GM18505 (cell line): ENCODE measurements at regions not wholly inside any gene's neighbourhood (a gene's known extent, or its start where the extent isn't known, plus 50 kb on each side); places are given as distances from the start of the nearest gene placed in this dataset.

ENCODE experiments used
- ATAC-seq: cut with Tn5 transposase; IDR thresholded peaks from one replicate; pipeline ENCODE4 v1.9.1; 2021; ENCODE audit not compliant: unreplicated experiment
- POLR2A ChIP-seq: IDR thresholded peaks from 4 replicates; pipeline ENCODE4 v1.6.1; 2011; ENCODE audit warnings: borderline replicate concordance; ENCODE audit not compliant: insufficient read depth, insufficient read length; ENCODE audit errors: extremely low read depth

- no peak for TF ChIP-seq POLR2A
- ATAC-seq: no peak
Observed at GRCh38 chr18:21162786-21163185, 51.2 kb upstream of the ROCK1 start.

DNA sequence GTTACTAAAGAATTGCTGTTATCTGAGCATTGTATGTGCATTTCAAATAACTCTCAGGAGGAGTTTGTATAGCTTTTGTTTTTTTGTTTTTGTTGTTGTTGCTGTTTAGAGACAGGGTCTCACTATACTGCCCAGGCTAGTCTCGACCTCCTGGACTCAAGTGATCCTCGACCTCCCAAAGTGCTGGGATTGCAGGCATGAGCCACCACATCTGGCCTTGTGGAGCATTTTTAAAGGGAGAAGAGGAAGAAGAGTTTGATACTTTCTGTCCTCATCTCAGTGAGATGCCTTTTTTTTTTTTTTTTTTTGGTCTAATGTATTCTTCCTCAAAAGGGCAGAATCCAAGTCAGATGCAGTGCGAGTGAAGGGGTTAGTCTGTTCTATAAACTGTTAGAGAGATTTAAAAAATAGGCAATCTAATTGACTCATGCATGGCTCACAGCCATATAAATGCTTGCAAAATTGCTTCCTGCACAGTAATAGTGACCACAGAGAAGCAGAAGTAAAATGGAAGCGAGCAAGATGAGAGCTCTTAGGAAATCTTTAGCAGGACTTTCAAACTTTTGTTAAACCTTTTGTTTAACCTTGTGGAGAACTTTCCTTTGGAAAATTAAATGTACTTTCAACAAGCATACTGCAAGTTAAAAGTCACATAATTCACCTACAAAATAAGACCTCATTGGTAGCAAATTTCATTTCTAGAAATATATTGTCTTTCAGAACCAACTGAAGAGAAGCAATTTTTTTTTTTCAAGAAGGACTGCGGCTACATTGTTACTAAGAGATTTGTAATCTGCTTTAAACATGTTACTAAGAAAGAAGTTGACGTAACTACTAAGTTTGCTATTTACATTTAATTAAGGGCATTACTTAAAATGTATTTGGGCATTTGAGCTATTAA lies 52.3 kb upstream of the ROCK1 start:
- ATAC-seq: no peak
- no peak for TF ChIP-seq POLR2A

- no peak for ATAC-seq
- no peak for TF ChIP-seq POLR2A
Observed at GRCh38 chr18:21164548-21165095, 53.0 kb upstream of the ROCK1 start.

- TF ChIP-seq POLR2A: no peak
- no peak for ATAC-seq
Observed at GRCh38 chr18:21167641-21168377, 56.2 kb upstream of the ROCK1 start.

DNA sequence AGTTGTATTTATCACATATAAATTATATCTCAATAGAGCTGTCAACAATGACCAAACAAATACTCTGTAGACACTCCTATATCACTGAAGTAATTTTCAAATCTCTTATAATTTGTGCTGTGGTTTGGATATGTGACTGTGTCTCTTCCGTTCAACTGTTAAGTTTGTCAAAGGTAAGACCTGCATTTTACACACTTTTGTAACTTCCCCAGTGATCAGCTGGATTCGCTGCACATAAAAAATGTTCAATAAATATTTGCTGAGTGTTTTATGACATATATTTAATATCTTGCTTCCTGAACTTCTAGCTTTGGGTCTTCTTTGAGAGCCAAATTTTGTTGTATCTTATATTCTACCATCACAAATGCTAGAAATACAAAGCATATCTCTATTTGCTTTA lies 57.3 kb upstream of the ROCK1 start:
- ATAC-seq: no peak
- TF ChIP-seq POLR2A: no peak

DNA sequence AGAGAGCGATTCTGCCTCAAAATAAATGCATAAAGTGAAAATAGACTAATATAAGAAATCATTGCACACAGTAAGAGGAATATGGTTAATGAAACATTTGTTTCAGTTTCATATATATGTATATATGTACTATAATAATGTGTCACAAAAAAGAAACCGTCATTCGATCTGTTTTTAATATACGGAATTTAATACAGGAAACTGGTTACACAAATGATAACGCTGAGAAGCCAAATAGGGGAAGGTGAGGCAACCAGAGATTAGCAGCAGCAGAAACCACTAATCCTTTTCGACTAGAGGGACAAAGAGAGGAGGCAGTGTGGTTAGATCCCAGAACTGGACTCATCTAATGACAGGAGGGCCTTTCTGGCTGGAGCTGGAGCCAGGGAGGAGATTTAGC lies 64.2 kb upstream of the GREB1L start:
- ATAC-seq: no peak

DNA sequence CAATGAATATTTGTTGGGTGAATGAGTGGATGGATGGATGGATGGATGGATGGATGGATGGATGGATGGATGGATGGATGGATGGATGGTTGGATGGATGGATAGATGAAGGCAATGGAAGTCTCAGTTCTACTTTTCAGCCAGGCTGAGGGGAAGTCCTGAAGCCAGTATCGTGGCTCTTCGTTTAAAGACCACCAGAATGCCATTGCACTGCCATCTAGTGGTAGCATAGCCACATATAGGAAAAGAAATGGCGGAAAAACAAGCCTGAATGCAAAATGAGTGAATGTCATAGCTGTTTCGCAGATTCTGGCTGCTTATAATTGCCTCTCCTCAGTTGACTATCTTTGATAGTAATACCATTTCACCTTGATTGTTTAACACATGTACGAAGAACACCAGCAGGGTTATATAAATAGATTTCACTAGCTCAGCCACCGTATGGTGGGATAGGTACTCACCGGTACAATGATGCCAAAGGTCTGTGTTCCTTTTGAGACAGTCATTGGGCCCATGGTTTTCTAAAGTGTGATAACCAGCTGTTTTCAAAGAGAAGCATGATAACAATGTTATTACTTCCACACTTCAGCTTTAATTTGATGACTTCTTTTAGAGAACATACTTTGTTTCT lies 62.3 kb upstream of the GREB1L start:
- no peak for TF ChIP-seq POLR2A
- ATAC-seq: peak; percentile 92

More for the DNA sequence above, 64.2 kb upstream of the GREB1L start:
- no peak for TF ChIP-seq POLR2A

DNA sequence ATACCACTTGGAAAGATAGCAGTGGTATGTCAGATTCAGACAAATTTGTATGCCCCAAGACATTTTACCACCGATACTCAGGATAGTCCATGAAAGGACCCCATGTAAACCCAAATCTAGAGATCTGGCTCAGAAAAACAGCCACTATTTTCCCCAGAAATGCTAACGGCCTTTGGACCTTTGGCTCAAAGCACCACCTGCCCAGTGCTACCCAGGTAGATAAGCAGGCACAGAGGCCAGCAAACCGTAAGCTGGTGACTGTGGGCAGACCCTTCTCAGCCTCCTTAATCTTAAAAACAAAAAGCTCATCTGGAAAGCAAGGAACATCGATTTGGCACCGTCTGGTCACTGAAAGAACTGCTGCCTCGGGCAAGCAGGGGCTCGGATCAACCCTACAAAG lies 61.4 kb upstream of the GREB1L start:
- no peak for ATAC-seq
- no peak for TF ChIP-seq POLR2A

DNA sequence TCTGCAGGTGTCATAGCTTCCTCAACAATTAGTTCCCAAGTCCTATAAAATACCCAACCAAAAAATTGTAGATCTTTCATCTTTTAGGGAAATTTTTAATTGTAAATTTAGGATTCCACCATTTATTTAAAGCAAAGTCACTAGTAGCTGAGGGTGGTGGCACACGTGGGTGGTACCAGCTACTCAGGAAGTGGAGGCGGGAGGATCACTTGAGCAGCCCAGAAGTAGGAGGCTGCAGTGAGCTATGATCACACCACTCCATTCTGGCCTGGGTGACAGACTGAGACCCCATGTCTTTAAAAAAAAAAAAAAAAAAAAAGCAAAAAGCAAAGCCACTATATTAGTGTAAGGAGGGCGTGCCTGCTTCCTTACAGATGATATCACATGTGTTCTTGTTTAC lies 60.3 kb upstream of the GREB1L start:
- no peak for TF ChIP-seq POLR2A
- no peak for ATAC-seq

- ATAC-seq: no peak
- no peak for TF ChIP-seq POLR2A
Observed at GRCh38 chr18:21183670-21184069, 58.4 kb upstream of the GREB1L start.

- ATAC-seq: no peak
- TF ChIP-seq POLR2A: no peak
Observed at GRCh38 chr18:21184396-21184996, 57.5 kb upstream of the GREB1L start.

GRCh38 chr18:21187886-21188285 lies 54.1 kb upstream of the GREB1L start:
- no peak for TF ChIP-seq POLR2A
- no peak for ATAC-seq
